ENCODE measurements at regions not wholly inside any gene's neighbourhood (a gene's known extent, or its start where the extent isn't known, plus 50 kb on each side); places are given as distances from the start of the nearest gene placed in this dataset.

DNA sequence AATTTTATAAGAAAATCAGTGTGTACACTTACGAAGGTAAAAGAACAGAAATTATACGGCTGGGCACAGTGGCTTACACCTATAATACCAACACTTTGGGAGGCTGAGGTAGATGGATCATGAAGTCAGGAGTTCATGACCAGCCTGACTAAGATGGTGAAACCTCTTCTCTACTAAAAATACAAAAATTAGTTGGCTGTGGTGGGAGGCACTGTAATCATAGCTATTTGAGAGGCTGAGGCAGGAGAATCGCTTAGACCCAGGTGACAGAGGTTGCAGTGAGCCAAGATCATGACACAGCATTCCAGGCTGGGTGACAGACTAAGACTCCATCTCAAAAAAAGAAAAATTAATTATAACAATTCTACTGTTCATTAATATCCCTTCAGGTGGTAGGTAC lies 151.9 kb downstream of the ZNF737 start:
- H3K27me3 ChIP-seq (ENCODE audit: insufficient read depth), result no peaks in the 10 kb centered on the region
- no peaks in the 10 kb centered on the region for H3K79me2 ChIP-seq (ENCODE audit: insufficient read depth)
- H3F3A ChIP-seq (replicated peaks; ENCODE audit: insufficient read depth), result no peaks in the 10 kb centered on the region
- H3K36me3 ChIP-seq (replicated peaks in 1 of 2; ENCODE audit: control insufficient read depth in 1 of 2, insufficient read depth in 2 of 2, low read length in 1 of 2), result no peaks in the 10 kb centered on the region
- no peaks in the 10 kb centered on the region; a peak in 2 of 4 replicates for H3K4me1 ChIP-seq (ENCODE audit: control insufficient read depth in 1 of 2, insufficient read depth in 2 of 2, low read depth in 1 of 2, low read length in 1 of 2)
- no peaks in the 10 kb centered on the region for H3K9me3 ChIP-seq
- no peak overlapping the region for H3K9ac ChIP-seq
- CTCF ChIA-PET, result no interaction called here
- H3K27ac ChIP-seq (ENCODE audit: low read depth in 2 of 2, low read length in 1 of 2), result no peak overlapping the region
- no peaks in the 10 kb centered on the region for H4K20me1 ChIP-seq (ENCODE audit: insufficient read depth)
- DNase-seq, result no peak
- H3K4me3 ChIP-seq (ENCODE audit: low read depth in 2 of 2, low read length in 1 of 2), result no peak overlapping the region
- H3K9me2 ChIP-seq, result no peaks in the 10 kb centered on the region
- POLR2A ChIA-PET, result no interaction called here
- H3K4me2 ChIP-seq, result no peak overlapping the region
- no peak for TF ChIP-seq IRF3 (IDR thresholded peaks at IDR 0.05; ENCODE audit: low read depth, low read length)
- no peak for TF ChIP-seq FOXJ3 (CRISPR knock-in tag; IDR thresholded peaks at IDR 0.05)
- TF ChIP-seq, protein P1, sequence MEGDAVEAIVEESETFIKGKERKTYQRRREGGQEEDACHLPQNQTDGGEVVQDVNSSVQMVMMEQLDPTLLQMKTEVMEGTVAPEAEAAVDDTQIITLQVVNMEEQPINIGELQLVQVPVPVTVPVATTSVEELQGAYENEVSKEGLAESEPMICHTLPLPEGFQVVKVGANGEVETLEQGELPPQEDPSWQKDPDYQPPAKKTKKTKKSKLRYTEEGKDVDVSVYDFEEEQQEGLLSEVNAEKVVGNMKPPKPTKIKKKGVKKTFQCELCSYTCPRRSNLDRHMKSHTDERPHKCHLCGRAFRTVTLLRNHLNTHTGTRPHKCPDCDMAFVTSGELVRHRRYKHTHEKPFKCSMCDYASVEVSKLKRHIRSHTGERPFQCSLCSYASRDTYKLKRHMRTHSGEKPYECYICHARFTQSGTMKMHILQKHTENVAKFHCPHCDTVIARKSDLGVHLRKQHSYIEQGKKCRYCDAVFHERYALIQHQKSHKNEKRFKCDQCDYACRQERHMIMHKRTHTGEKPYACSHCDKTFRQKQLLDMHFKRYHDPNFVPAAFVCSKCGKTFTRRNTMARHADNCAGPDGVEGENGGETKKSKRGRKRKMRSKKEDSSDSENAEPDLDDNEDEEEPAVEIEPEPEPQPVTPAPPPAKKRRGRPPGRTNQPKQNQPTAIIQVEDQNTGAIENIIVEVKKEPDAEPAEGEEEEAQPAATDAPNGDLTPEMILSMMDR (IDR thresholded peaks at IDR 0.05), result no peak
- TF ChIP-seq CHD2 (IDR thresholded peaks at IDR 0.05; ENCODE audit: low read length, partially characterized antibody), result no peak
- TF ChIP-seq, protein P2, sequence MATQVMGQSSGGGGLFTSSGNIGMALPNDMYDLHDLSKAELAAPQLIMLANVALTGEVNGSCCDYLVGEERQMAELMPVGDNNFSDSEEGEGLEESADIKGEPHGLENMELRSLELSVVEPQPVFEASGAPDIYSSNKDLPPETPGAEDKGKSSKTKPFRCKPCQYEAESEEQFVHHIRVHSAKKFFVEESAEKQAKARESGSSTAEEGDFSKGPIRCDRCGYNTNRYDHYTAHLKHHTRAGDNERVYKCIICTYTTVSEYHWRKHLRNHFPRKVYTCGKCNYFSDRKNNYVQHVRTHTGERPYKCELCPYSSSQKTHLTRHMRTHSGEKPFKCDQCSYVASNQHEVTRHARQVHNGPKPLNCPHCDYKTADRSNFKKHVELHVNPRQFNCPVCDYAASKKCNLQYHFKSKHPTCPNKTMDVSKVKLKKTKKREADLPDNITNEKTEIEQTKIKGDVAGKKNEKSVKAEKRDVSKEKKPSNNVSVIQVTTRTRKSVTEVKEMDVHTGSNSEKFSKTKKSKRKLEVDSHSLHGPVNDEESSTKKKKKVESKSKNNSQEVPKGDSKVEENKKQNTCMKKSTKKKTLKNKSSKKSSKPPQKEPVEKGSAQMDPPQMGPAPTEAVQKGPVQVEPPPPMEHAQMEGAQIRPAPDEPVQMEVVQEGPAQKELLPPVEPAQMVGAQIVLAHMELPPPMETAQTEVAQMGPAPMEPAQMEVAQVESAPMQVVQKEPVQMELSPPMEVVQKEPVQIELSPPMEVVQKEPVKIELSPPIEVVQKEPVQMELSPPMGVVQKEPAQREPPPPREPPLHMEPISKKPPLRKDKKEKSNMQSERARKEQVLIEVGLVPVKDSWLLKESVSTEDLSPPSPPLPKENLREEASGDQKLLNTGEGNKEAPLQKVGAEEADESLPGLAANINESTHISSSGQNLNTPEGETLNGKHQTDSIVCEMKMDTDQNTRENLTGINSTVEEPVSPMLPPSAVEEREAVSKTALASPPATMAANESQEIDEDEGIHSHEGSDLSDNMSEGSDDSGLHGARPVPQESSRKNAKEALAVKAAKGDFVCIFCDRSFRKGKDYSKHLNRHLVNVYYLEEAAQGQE (IDR thresholded peaks at IDR 0.05; ENCODE audit: low read depth, low read length), result no peak
- TF ChIP-seq FOSL2 (IDR thresholded peaks at IDR 0.05; ENCODE audit: borderline replicate concordance, low read depth), result no peak
- TF ChIP-seq SIN3A (IDR thresholded peaks at IDR 0.05; ENCODE audit: borderline replicate concordance, low read depth, low read length), result no peak
- no peak for TF ChIP-seq ELF1 (IDR thresholded peaks at IDR 0.05)
- TF ChIP-seq SMC3 (IDR thresholded peaks at IDR 0.05; ENCODE audit: low read depth, low read length), result no peak
- no peak overlapping the region for H2AFZ ChIP-seq (ENCODE audit: low read depth)
- WGBS (ENCODE audit: low lambda C conversion rate), result 37% methylated on average over 3 of the region's 3 CpGs

GRCh38 chr19:20412846-20413245 lies 152.7 kb downstream of the ZNF737 start:
- no peak overlapping the region for H3K27ac ChIP-seq (ENCODE audit: low read depth in 2 of 2, low read length in 1 of 2)
- CTCF ChIA-PET, result no interaction called here
- no peak overlapping the region for H2AFZ ChIP-seq (ENCODE audit: low read depth)
- H3K4me2 ChIP-seq, result no peak overlapping the region
- POLR2A ChIA-PET, result no interaction called here
- H3K9ac ChIP-seq, result no peak overlapping the region
- H3K36me3 ChIP-seq (replicated peaks in 1 of 2; ENCODE audit: control insufficient read depth in 1 of 2, insufficient read depth in 2 of 2, low read length in 1 of 2), result no peaks in the 10 kb centered on the region
- no peak for DNase-seq
- no peak overlapping the region for H3K4me3 ChIP-seq (ENCODE audit: low read depth in 2 of 2, low read length in 1 of 2)
- H4K20me1 ChIP-seq (ENCODE audit: insufficient read depth), result no peaks in the 10 kb centered on the region
- no peaks in the 10 kb centered on the region for H3K27me3 ChIP-seq (ENCODE audit: insufficient read depth)
- H3K9me2 ChIP-seq, result no peaks in the 10 kb centered on the region
- no peaks in the 10 kb centered on the region for H3F3A ChIP-seq (replicated peaks; ENCODE audit: insufficient read depth)
- no peaks in the 10 kb centered on the region for H3K79me2 ChIP-seq (ENCODE audit: insufficient read depth)
- H3K9me3 ChIP-seq, result no peaks in the 10 kb centered on the region
- H3K4me1 ChIP-seq (ENCODE audit: control insufficient read depth in 1 of 2, insufficient read depth in 2 of 2, low read depth in 1 of 2, low read length in 1 of 2), result no peaks in the 10 kb centered on the region; a peak in 2 of 4 replicates
- TF ChIP-seq, protein P3, sequence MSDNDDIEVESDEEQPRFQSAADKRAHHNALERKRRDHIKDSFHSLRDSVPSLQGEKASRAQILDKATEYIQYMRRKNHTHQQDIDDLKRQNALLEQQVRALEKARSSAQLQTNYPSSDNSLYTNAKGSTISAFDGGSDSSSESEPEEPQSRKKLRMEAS (IDR thresholded peaks at IDR 0.05; ENCODE audit: low read depth), result no peak
- TF ChIP-seq RXRA (IDR thresholded peaks at IDR 0.05; ENCODE audit: borderline replicate concordance, low read depth), result no peak
- TF ChIP-seq USF1 (IDR thresholded peaks at IDR 0.05; ENCODE audit: borderline replicate concordance, low read depth), result no peak
- TF ChIP-seq NRF1 (IDR thresholded peaks at IDR 0.05; ENCODE audit: low read depth, low read length), result no peak
- no peak for TF ChIP-seq EZH2phosphoT487 (IDR thresholded peaks at IDR 0.05; ENCODE audit: borderline replicate concordance, low read depth)
- TF ChIP-seq IRF3 (IDR thresholded peaks at IDR 0.05; ENCODE audit: low read depth, low read length), result no peak
- TF ChIP-seq FOXJ3 (CRISPR knock-in tag; IDR thresholded peaks at IDR 0.05), result no peak
- TF ChIP-seq, protein P4, sequence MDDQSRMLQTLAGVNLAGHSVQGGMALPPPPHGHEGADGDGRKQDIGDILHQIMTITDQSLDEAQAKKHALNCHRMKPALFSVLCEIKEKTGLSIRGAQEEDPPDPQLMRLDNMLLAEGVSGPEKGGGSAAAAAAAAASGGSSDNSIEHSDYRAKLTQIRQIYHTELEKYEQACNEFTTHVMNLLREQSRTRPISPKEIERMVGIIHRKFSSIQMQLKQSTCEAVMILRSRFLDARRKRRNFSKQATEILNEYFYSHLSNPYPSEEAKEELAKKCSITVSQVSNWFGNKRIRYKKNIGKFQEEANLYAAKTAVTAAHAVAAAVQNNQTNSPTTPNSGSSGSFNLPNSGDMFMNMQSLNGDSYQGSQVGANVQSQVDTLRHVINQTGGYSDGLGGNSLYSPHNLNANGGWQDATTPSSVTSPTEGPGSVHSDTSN (IDR thresholded peaks at IDR 0.05), result no peak

All from SK-N-SH (cell line).